ENCODE measurements at regions not wholly inside any gene's neighbourhood (a gene's known extent, or its start where the extent isn't known, plus 50 kb on each side); places are given as distances from the start of the nearest gene placed in this dataset.

DNA sequence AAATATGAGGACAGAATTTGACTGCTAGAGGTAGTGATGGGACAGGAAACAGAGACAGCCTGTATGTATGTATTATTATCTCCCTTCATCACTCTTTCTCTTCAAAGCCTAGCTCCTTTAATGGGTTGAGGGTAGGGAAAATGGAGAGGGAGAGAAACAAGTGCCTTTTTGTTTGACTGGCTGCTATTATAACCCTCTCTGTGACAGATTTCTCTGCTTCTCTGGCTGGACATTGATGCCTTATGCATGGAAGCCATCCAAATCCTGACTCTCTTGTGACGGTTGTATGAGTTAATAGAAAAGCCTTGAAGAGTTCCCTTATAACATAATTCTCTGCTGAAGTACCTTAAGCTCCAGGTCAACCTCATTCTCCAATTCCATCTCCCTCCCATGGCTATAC, 118.5 kb upstream of the COL5A2 start:
- intact Hi-C loops (cut with DNase I) = no loop called here
- TF ChIP-seq, protein P1, sequence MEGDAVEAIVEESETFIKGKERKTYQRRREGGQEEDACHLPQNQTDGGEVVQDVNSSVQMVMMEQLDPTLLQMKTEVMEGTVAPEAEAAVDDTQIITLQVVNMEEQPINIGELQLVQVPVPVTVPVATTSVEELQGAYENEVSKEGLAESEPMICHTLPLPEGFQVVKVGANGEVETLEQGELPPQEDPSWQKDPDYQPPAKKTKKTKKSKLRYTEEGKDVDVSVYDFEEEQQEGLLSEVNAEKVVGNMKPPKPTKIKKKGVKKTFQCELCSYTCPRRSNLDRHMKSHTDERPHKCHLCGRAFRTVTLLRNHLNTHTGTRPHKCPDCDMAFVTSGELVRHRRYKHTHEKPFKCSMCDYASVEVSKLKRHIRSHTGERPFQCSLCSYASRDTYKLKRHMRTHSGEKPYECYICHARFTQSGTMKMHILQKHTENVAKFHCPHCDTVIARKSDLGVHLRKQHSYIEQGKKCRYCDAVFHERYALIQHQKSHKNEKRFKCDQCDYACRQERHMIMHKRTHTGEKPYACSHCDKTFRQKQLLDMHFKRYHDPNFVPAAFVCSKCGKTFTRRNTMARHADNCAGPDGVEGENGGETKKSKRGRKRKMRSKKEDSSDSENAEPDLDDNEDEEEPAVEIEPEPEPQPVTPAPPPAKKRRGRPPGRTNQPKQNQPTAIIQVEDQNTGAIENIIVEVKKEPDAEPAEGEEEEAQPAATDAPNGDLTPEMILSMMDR (IDR thresholded peaks at IDR 0.05) = no peak
- WGBS, 3 donors = 27 to 52% (median 34%) methylated on average over 1 of the region's 1 CpG
- Histone ChIP-seq H3K27me3 (ENCODE audit: insufficient read depth in 3 of 3, low read length in 2 of 3) (no peaks in the 10 kb centered on the region), H3K4me3 (no peak overlapping the region), H3K27ac (no peak overlapping the region), H3K36me3 (ENCODE audit: insufficient read depth in 1 of 2, low read depth in 1 of 2) (no peaks in the 10 kb centered on the region), H3K4me1 (no peaks in the 10 kb centered on the region), H3K9me3 (no peaks in the 10 kb centered on the region)
- DNase-seq (no peak), ATAC-seq (no peak)

DNA sequence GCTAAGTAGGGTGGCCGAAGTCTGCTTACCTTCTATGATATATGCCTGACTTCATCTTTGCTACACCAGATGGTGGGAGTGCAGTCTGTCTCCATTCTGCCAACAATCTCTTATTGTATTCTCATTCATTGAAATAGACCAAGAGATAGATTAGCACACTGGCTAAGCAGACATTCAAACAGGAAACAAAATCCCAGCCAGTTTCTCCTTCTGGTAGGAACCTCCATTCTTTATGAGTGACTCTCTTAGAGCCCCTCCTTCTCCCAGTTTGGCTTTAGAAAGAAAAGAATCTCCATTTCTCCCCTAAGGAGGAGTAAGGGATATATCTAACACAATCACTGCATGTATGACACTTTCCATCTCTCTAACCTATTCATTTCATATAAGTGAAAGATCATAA, 118.9 kb upstream of the COL5A2 start:
- intact Hi-C loops (cut with DNase I) = no loop called here
- TF ChIP-seq, protein P1 (IDR thresholded peaks at IDR 0.05) = no peak
- H3K27ac ChIP-seq = no peak overlapping the region
- H3K4me3 ChIP-seq = no peak overlapping the region
- DNase-seq = no peak
- no peaks in the 10 kb centered on the region for H3K36me3 ChIP-seq (ENCODE audit: insufficient read depth in 1 of 2, low read depth in 1 of 2)
- H3K27me3 ChIP-seq (ENCODE audit: insufficient read depth in 3 of 3, low read length in 2 of 3) = no peaks in the 10 kb centered on the region
- ATAC-seq = no peak
- H3K9me3 ChIP-seq = no peaks in the 10 kb centered on the region
- H3K4me1 ChIP-seq = no peaks in the 10 kb centered on the region
- WGBS, 3 donors = 81 to 94% (median 88%) methylated on average over 1 of the region's 1 CpG

DNA sequence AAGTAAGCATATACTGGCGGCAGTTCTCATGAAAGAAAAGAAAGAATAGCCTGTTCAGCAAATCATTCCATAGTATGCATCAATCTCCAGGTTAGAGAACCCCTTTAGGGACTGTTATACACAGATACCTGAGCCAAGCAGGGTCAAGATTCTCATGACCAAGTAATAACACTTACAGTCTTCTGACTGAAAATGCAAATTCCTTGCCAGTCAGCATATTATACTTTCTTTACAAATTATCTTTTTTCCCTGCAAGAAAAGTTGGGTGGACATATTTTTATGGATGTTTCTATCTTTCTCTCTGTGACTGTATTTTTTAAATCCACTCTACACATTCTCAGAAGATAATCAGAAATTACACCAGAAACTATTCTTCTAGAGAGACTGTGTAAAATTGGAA, 120.4 kb upstream of the COL5A2 start:
- H3K9me3 ChIP-seq = no peaks in the 10 kb centered on the region
- no peak overlapping the region for H3K27ac ChIP-seq
- no peak for ATAC-seq
- no peaks in the 10 kb centered on the region for H3K4me1 ChIP-seq
- H3K4me3 ChIP-seq = no peak overlapping the region
- intact Hi-C loops (cut with DNase I) = no loop called here
- no peaks in the 10 kb centered on the region for H3K36me3 ChIP-seq (ENCODE audit: insufficient read depth in 1 of 2, low read depth in 1 of 2)
- WGBS, 3 donors = 81 to 91% (median 89%) methylated on average over 1 of the region's 1 CpG
- no peaks in the 10 kb centered on the region for H3K27me3 ChIP-seq (ENCODE audit: insufficient read depth in 3 of 3, low read length in 2 of 3)
- TF ChIP-seq, protein P1 (IDR thresholded peaks at IDR 0.05) = no peak
- DNase-seq = no peak

GRCh38 chr2:189300916-189301315, 121.4 kb upstream of the COL5A2 start:
- Histone ChIP-seq H3K27ac (no peak overlapping the region), H3K27me3 (ENCODE audit: insufficient read depth in 3 of 3, low read length in 2 of 3) (no peaks in the 10 kb centered on the region), H3K9me3 (no peaks in the 10 kb centered on the region), H3K4me1 (no peaks in the 10 kb centered on the region), H3K4me3 (no peak overlapping the region), H3K36me3 (ENCODE audit: insufficient read depth in 1 of 2, low read depth in 1 of 2) (no peaks in the 10 kb centered on the region)
- intact Hi-C loops (cut with DNase I) = no loop called here
- TF ChIP-seq, protein P1 (IDR thresholded peaks at IDR 0.05) = no peak
- no peak for ATAC-seq
- no peak for DNase-seq

DNA sequence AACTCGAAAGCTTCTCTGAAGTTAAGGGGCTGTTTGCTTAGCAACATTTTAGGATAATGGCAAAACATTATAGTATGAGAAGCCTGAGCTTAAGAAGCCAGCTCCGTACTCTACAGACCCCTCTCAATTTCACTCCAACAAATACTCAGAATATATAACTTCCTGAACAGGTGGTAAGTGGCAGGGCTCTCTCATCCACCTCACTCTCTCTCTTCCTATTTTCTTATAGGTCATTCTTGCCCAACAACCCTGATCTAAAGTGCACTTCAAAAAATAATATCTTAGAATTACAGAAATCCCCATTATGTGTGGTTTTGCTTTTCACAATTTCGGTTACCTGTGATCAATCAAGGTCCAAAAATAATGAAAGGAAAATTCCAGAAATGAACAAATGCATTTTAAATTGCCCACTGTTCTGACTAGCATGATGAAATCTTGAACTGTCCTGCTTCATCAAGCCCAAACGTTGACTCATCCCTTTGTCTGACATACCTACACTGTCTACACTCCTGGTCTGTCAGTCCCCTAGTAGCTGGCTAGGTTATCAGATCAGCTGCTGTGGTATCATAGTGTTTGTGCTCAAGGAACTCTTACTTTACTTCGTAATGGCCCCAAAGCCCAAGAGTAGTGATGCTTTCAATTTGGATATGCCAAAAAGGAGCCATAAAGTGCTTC, 122.8 kb upstream of the COL5A2 start:
- Histone ChIP-seq H3K36me3 (ENCODE audit: insufficient read depth in 1 of 2, low read depth in 1 of 2) (no peaks in the 10 kb centered on the region), H3K27ac (no peak overlapping the region), H3K4me3 (no peak overlapping the region), H3K9me3 (no peaks in the 10 kb centered on the region), H3K4me1 (no peaks in the 10 kb centered on the region), H3K27me3 (ENCODE audit: insufficient read depth in 3 of 3, low read length in 2 of 3) (no peaks in the 10 kb centered on the region)
- TF ChIP-seq, protein P1 (IDR thresholded peaks at IDR 0.05) = no peak
- WGBS, 3 donors = 74 to 77% (median 76%) methylated on average over 5 of the region's 5 CpGs
- DNase-seq (no peak), ATAC-seq (no peak)
- intact Hi-C loops (cut with DNase I) = no loop called here
